Liver (tissue), 8 donors: ENCODE measurements at regions not wholly inside any gene's neighbourhood (a gene's known extent, or its start where the extent isn't known, plus 50 kb on each side); places are given as distances from the start of the nearest gene placed in this dataset.

ENCODE experiments used
- DNase-seq: peaks from one replicate; pipeline ENCODE4 v3.0.0-alpha.2; 2017; ENCODE audit warnings: low spot score
- H3K27ac ChIP-seq, 2 donors: one replicate each; pipeline ENCODE4 v1.7.0; 2013; ENCODE audit warnings: inconsistent platforms in 2 of 2, low read length in 2 of 2, control low read depth in 1 of 2, low read depth in 1 of 2, mild to moderate bottlenecking in 1 of 2
- H3K27me3 ChIP-seq, 4 donors: one replicate each; pipeline versions ENCODE4 v1.6.1 to v1.7.0; 2013; ENCODE audit warnings: low read length in 3 of 4, inconsistent platforms in 1 of 4, mild to moderate bottlenecking in 1 of 4, moderate library complexity in 1 of 4; ENCODE audit not compliant: control insufficient read depth in 4 of 4, insufficient read depth in 4 of 4
- H3K36me3 ChIP-seq, 4 donors: one replicate each; pipeline versions ENCODE4 v1.6.1 to v1.7.0; 2013; ENCODE audit warnings: low read length in 3 of 4, mild to moderate bottlenecking in 3 of 4, low read depth in 1 of 4, moderate library complexity in 1 of 4; ENCODE audit not compliant: control insufficient read depth in 4 of 4, insufficient read depth in 3 of 4
- H3K4me1 ChIP-seq, 4 donors: one replicate each; pipeline versions ENCODE4 v1.6.1 to v1.7.0; 2013; ENCODE audit warnings: low read length in 3 of 4, mild to moderate bottlenecking in 3 of 4, moderate library complexity in 1 of 4; ENCODE audit not compliant: control insufficient read depth in 4 of 4, insufficient read depth in 4 of 4
- H3K4me3 ChIP-seq, 3 donors: one replicate each; pipeline versions ENCODE4 v1.6.1 to v1.7.0; 2013; ENCODE audit warnings: low read length in 3 of 3, control low read depth in 1 of 3, low read depth in 1 of 3, mild to moderate bottlenecking in 1 of 3
- H3K9ac ChIP-seq, 2 donors: one replicate each; pipeline ENCODE4 v1.7.0; 2013; ENCODE audit warnings: low read length in 2 of 2, mild to moderate bottlenecking in 2 of 2, moderate library complexity in 2 of 2, control low read depth in 1 of 2, low read depth in 1 of 2
- H3K9me3 ChIP-seq, 4 donors: one replicate each; pipeline versions ENCODE4 v1.6.1 to v1.7.0; 2013; ENCODE audit warnings: low read length in 3 of 4; ENCODE audit not compliant: control insufficient read depth in 4 of 4
- ATF3 ChIP-seq: IDR thresholded peaks from 2 replicates; pipeline ENCODE4 v1.6.1; 2016; ENCODE audit warnings: antibody characterized with exemption
- CTCF ChIP-seq: fragments of 150-350 bp; IDR thresholded peaks from 2 replicates; pipeline ENCODE4 v1.5.1; 2017; ENCODE audit warnings: improper control_type of control experiment, low read depth, low read length; ENCODE audit not compliant: missing input control
- EGR1 ChIP-seq, 2 donors: IDR thresholded peaks; 2 replicates each; pipeline ENCODE4 v1.6.1; 2016 to 2018; ENCODE audit warnings: antibody characterized with exemption in 2 of 2, low read depth in 2 of 2
- FOXA1 ChIP-seq: IDR thresholded peaks from 2 replicates; pipeline ENCODE4 v1.6.1; 2016; ENCODE audit warnings: antibody characterized with exemption
- FOXA2 ChIP-seq: IDR thresholded peaks from 2 replicates; pipeline ENCODE4 v1.6.1; 2016; ENCODE audit warnings: antibody characterized with exemption
- GABPA ChIP-seq, 2 donors: IDR thresholded peaks in 1 of 2; conservative IDR thresholded peaks in 1 of 2; 2 replicates each; pipeline ENCODE4 v1.6.1; 2016; ENCODE audit warnings: antibody characterized with exemption in 2 of 2, mild to moderate bottlenecking in 1 of 2, moderate library complexity in 1 of 2
- HNF4A ChIP-seq, 2 donors: conservative IDR thresholded peaks; 2 replicates each; pipeline ENCODE4 v1.6.1; 2016; ENCODE audit warnings: antibody characterized with exemption in 2 of 2, mild to moderate bottlenecking in 2 of 2
- HNF4G ChIP-seq: IDR thresholded peaks from 2 replicates; pipeline ENCODE4 v1.6.1; 2016; ENCODE audit warnings: antibody characterized with exemption
- MAX ChIP-seq: IDR thresholded peaks from 2 replicates; pipeline ENCODE4 v1.6.1; 2016; ENCODE audit warnings: antibody characterized with exemption
- NR2F2 ChIP-seq: IDR thresholded peaks from 2 replicates; pipeline ENCODE4 v1.6.1; 2016; ENCODE audit warnings: antibody characterized with exemption
- REST ChIP-seq: IDR thresholded peaks from 2 replicates; pipeline ENCODE4 v1.6.1; 2016; ENCODE audit warnings: antibody characterized with exemption, mild to moderate bottlenecking
- RXRA ChIP-seq, 2 donors: IDR thresholded peaks; 2 replicates each; pipeline ENCODE4 v1.6.1; 2017 to 2018; ENCODE audit warnings: antibody characterized with exemption in 2 of 2, mild to moderate bottlenecking in 1 of 2
- SP1 ChIP-seq: IDR thresholded peaks from 2 replicates; pipeline ENCODE4 v1.6.1; 2018; ENCODE audit warnings: antibody characterized with exemption, mild to moderate bottlenecking
- TAF1 ChIP-seq: conservative IDR thresholded peaks from 2 replicates; pipeline ENCODE4 v1.6.1; 2016; ENCODE audit warnings: antibody characterized with exemption, mild to moderate bottlenecking
- YY1 ChIP-seq: IDR thresholded peaks from 2 replicates; pipeline ENCODE4 v1.6.1; 2016; ENCODE audit warnings: antibody characterized with exemption, mild to moderate bottlenecking
- ZBTB33 ChIP-seq: IDR thresholded peaks from 2 replicates; pipeline ENCODE4 v1.6.1; 2016; ENCODE audit warnings: antibody characterized with exemption
- WGBS: extraction: QIAGEN DNeasy Blood & Tissue Kit; methylation state at CpG from one replicate; pipeline ENCODE4 v1.1.7; 2013; 5-methylcytosine and 5-hydroxymethylcytosine counted together
- donor health status: healthy.
- donor health status: healthy.
- donor health status: healthy.
- donor health status: healthy.
- donor health status: healthy.

- H3K9me3 ChIP-seq: no peaks in the 10 kb centered on the region
- WGBS: 91% methylated on average over 4 of the region's 4 CpGs
- TF ChIP-seq YY1: no peak
- no peak for TF ChIP-seq CTCF
- TF ChIP-seq HNF4A (conservative IDR thresholded peaks at IDR 0.05): no peak
- TF ChIP-seq SP1: no peak
- TF ChIP-seq FOXA2: no peak
- no peak for TF ChIP-seq ZBTB33
- no peak for TF ChIP-seq EGR1 (IDR thresholded peaks at IDR 0.05; ENCODE audit: low read depth in 2 of 2)
- TF ChIP-seq RXRA (IDR thresholded peaks at IDR 0.05): no peak
- no peak for TF ChIP-seq ATF3
- no peak for TF ChIP-seq HNF4G
- no peaks in the 10 kb centered on the region for H3K27me3 ChIP-seq
- H3K4me1 ChIP-seq: no peaks in the 10 kb centered on the region
- no peak overlapping the region for H3K9ac ChIP-seq
- H3K27ac ChIP-seq: no peak overlapping the region
- H3K36me3 ChIP-seq: no peaks in the 10 kb centered on the region
- no peak overlapping the region for H3K4me3 ChIP-seq
- no peak for DNase-seq
These were observed 165.5 kb upstream of the BET1 start for GRCh38 chr7:94169682-94170081.

GRCh38 chr7:94170836-94171235 is 166.7 kb upstream of the BET1 start:
- no peak for DNase-seq
- TF ChIP-seq SP1: no peak
- H3K9ac ChIP-seq: no peak overlapping the region

GRCh38 chr7:94173436-94173835 is 169.3 kb upstream of the BET1 start:
- 85% methylated on average over 2 of the region's 2 CpGs for WGBS
- no peaks in the 10 kb centered on the region for H3K4me1 ChIP-seq
- no peaks in the 10 kb centered on the region for H3K36me3 ChIP-seq
- no peaks in the 10 kb centered on the region for H3K27me3 ChIP-seq
- no peaks in the 10 kb centered on the region for H3K9me3 ChIP-seq
- H3K4me3 ChIP-seq: no peak overlapping the region
- H3K27ac ChIP-seq: no peak overlapping the region
- no peak for DNase-seq
- H3K9ac ChIP-seq: no peak overlapping the region
- TF ChIP-seq REST: no peak
- no peak for TF ChIP-seq SP1
- TF ChIP-seq NR2F2: no peak
- TF ChIP-seq CTCF: no peak
- no peak for TF ChIP-seq EGR1 (IDR thresholded peaks at IDR 0.05; ENCODE audit: low read depth in 2 of 2)
- no peak for TF ChIP-seq ATF3
- no peak for TF ChIP-seq RXRA (IDR thresholded peaks at IDR 0.05)
- no peak for TF ChIP-seq FOXA1
- TF ChIP-seq TAF1: no peak
- no peak for TF ChIP-seq YY1
- no peak for TF ChIP-seq FOXA2
- TF ChIP-seq HNF4A (conservative IDR thresholded peaks at IDR 0.05): no peak
- no peak for TF ChIP-seq GABPA (IDR thresholded peaks at IDR 0.05 in 1 of 2, conservative IDR thresholded peaks at IDR 0.05 in 1 of 2)
- no peak for TF ChIP-seq MAX

More at GRCh38 chr7:94170836-94171235, 166.7 kb upstream of the BET1 start:
- Histone ChIP-seq H3K27me3 (no peaks in the 10 kb centered on the region), H3K27ac (no peak overlapping the region), H3K36me3 (no peaks in the 10 kb centered on the region), H3K4me1 (no peaks in the 10 kb centered on the region), H3K4me3 (no peak overlapping the region), H3K9me3 (no peaks in the 10 kb centered on the region)
